HCT116 (cell line): ENCODE measurements at regions not wholly inside any gene's neighbourhood (a gene's known extent, or its start where the extent isn't known, plus 50 kb on each side); places are given as distances from the start of the nearest gene placed in this dataset.

Source experiments
- ATAC-seq: fragments of 200-7000 bp; cut with Tn5 transposase; 2 replicates; pipeline ENCODE4 v1.9.1; 2020; ENCODE audit warnings: mild to moderate bottlenecking, moderate library complexity
- BruUV-seq: library from RNA; stranded (reverse); fragments of 400-500 nt; replicated peaks from 2 replicates; lab custom pipeline; 2021; lab: Mats Ljungman, UMichigan
- CTCF ChIA-PET: fragments of 300-600 bp; sonication (Branson Sonifier 250); formaldehyde crosslinking; loops from one replicate; lab custom pipeline; 2021; ENCODE audit warnings: antibody characterized with exemption; lab: Charles Lee
- POLR2A ChIA-PET: fragments of 300-600, 350-600 bp; sonication (Branson Sonifier 250); formaldehyde crosslinking; loops from one replicate; lab custom pipeline; 2021; ENCODE audit warnings: antibody characterized with exemption; lab: Charles Lee
- RAD21 ChIA-PET, 2 experiments: fragments of 300-600 bp; sonication (Branson Sonifier 250); formaldehyde crosslinking; loops; one replicate each; lab custom pipeline; 2023; ENCODE audit warnings: low total read pairs in 2 of 2; ENCODE audit not compliant: uncharacterized antibody in 2 of 2, unreplicated experiment in 2 of 2, low non-redundant PET in 1 of 2; lab: Charles Lee
- DNase-seq: peaks from one replicate; pipeline ENCODE4 v3.0.0-alpha.2; 2010; ENCODE audit warnings: low read depth, low spot score
- H2AFZ ChIP-seq: fragments of 200-600 bp; shearing (Covaris generic), sonication (generic); 2 replicates; pipeline ENCODE4 v1.6.1; 2017; ENCODE audit warnings: low read depth, mixed run types, mixed read lengths, antibody characterized with exemption, low read length; ENCODE audit not compliant: poor library complexity, severe bottlenecking
- H3K27ac ChIP-seq: 2 replicates; pipeline ENCODE4 v1.5.1; 2012; ENCODE audit warnings: low read depth, low read length
- H3K27me3 ChIP-seq: fragments of 200-600 bp; sonication (generic); 2 replicates; pipeline ENCODE4 v1.6.1; 2016; ENCODE audit warnings: mixed run types, low read length, mixed read lengths; ENCODE audit not compliant: insufficient read depth
- H3K36me3 ChIP-seq, 2 experiments: fragments of 200-500 bp in 1 of 2; fragments of 200-600 bp in 1 of 2; sonication (Bioruptor generic) in 1 of 2; sonication (generic) in 1 of 2; 2 replicates each; pipeline versions ENCODE4 v1.5.1 to v1.6.1; 2014 to 2016; ENCODE audit warnings: low read length in 2 of 2, inconsistent platforms in 1 of 2, mixed read lengths in 1 of 2, mixed run types in 1 of 2; ENCODE audit not compliant: insufficient read depth in 2 of 2, control insufficient read depth in 1 of 2
- H3K4me1 ChIP-seq, 2 experiments: fragments of 200-600 bp in 1 of 2; sonication (generic) in 1 of 2; 2 replicates each; pipeline versions ENCODE4 v1.5.1 to v1.6.1; 2012 to 2017; ENCODE audit warnings: low read length in 2 of 2, inconsistent platforms in 1 of 2, mild to moderate bottlenecking in 1 of 2, mixed read lengths in 1 of 2, mixed run types in 1 of 2, moderate library complexity in 1 of 2; ENCODE audit not compliant: insufficient read depth in 2 of 2, control insufficient read depth in 1 of 2
- H3K4me2 ChIP-seq: fragments of 200-600 bp; sonication (generic); 2 replicates; pipeline ENCODE4 v1.6.1; 2017; ENCODE audit warnings: mixed run types, low read length, mixed read lengths
- H3K4me3 ChIP-seq, 2 experiments: fragments of 200-600 bp in 1 of 2; sonication (generic) in 1 of 2; replicated peaks in 1 of 2; 2 replicates each; pipeline ENCODE4 v1.5.1; 2011 to 2016; ENCODE audit warnings: low read length in 2 of 2, control low read depth in 1 of 2, low read depth in 1 of 2, mild to moderate bottlenecking in 1 of 2, mixed read lengths in 1 of 2, mixed run types in 1 of 2
- H3K79me2 ChIP-seq: fragments of 200-600 bp; sonication (generic); 2 replicates; pipeline ENCODE4 v1.6.1; 2017; ENCODE audit warnings: mild to moderate bottlenecking, mixed run types, low read length, moderate library complexity, mixed read lengths; ENCODE audit not compliant: insufficient read depth
- H3K9ac ChIP-seq: fragments of 200-600 bp; sonication (generic); 2 replicates; pipeline ENCODE4 v1.6.1; 2016; ENCODE audit warnings: low read length, mixed read lengths
- H3K9me2 ChIP-seq: fragments of 200-600 bp; sonication (generic), shearing (Covaris generic); 2 replicates; pipeline ENCODE4 v1.6.1; 2017; ENCODE audit warnings: mixed run types, mild to moderate bottlenecking, moderate library complexity; ENCODE audit not compliant: insufficient read depth
- H3K9me3 ChIP-seq, 2 experiments: fragments of 200-500 bp in 1 of 2; fragments of 200-600 bp in 1 of 2; sonication (Bioruptor generic) in 1 of 2; sonication (generic) in 1 of 2; 2 replicates each; pipeline ENCODE4 v1.6.1; 2014 to 2017; ENCODE audit warnings: low read length in 2 of 2, mixed read lengths in 2 of 2, inconsistent platforms in 1 of 2, low read depth in 1 of 2, mild to moderate bottlenecking in 1 of 2, mixed run types in 1 of 2, moderate library complexity in 1 of 2; ENCODE audit not compliant: control insufficient read depth in 1 of 2, insufficient read depth in 1 of 2
- H4K20me1 ChIP-seq: fragments of 200-600 bp; sonication (generic), shearing (Covaris generic); 2 replicates; pipeline ENCODE4 v1.6.1; 2017; ENCODE audit warnings: mixed run types, mild to moderate bottlenecking, moderate library complexity; ENCODE audit not compliant: insufficient read depth
- ATF3 ChIP-seq: IDR thresholded peaks from 2 replicates; pipeline ENCODE4 v1.6.1; 2012
- CBX3 ChIP-seq: IDR thresholded peaks from 2 replicates; pipeline ENCODE4 v1.6.1; 2012; ENCODE audit warnings: low read depth
- EZH2 ChIP-seq: fragments of 200-600 bp; sonication (generic); IDR thresholded peaks from 2 replicates; pipeline ENCODE4 v1.6.1; 2017; ENCODE audit warnings: antibody characterized with exemption, mixed run types
- EZH2phosphoT487 ChIP-seq: fragments of 200-600 bp; IDR thresholded peaks from 2 replicates; pipeline ENCODE4 v1.6.1; 2018; ENCODE audit warnings: antibody characterized with exemption, borderline replicate concordance
- FOSL1 ChIP-seq: IDR thresholded peaks from 2 replicates; pipeline ENCODE4 v1.6.1; 2012; ENCODE audit warnings: low read depth
- JUND ChIP-seq: IDR thresholded peaks from 2 replicates; pipeline ENCODE4 v1.6.1; 2012
- MAX ChIP-seq: IDR thresholded peaks from 2 replicates; pipeline ENCODE4 v1.6.1; 2012
- POLR2A ChIP-seq: IDR thresholded peaks from 2 replicates; pipeline ENCODE4 v1.7.0; 2011; ENCODE audit warnings: borderline replicate concordance; ENCODE audit not compliant: insufficient read depth, insufficient read length; ENCODE audit errors: extremely low read depth
- SP1 ChIP-seq: IDR thresholded peaks from 2 replicates; pipeline ENCODE4 v1.6.1; 2012; ENCODE audit warnings: low read depth
- SRF ChIP-seq: IDR thresholded peaks from 2 replicates; pipeline ENCODE4 v1.6.1; 2012; ENCODE audit warnings: low read depth
- TCF7L2 ChIP-seq: IDR thresholded peaks from 2 replicates; pipeline ENCODE4 v1.7.0; 2011; ENCODE audit warnings: borderline replicate concordance, inconsistent platforms; ENCODE audit not compliant: insufficient read depth, insufficient read length; ENCODE audit errors: extremely low read depth
- YY1 ChIP-seq: IDR thresholded peaks from 2 replicates; pipeline ENCODE4 v1.6.1; 2011; ENCODE audit warnings: low read length, low read depth, moderate library complexity, mild to moderate bottlenecking; ENCODE audit not compliant: insufficient replicate concordance; ENCODE audit errors: extremely low read depth
- ZFX ChIP-seq: fragments of 450-650 bp; IDR thresholded peaks from 2 replicates; pipeline ENCODE4 v1.6.1; 2017
- ZNF274 ChIP-seq: fragments of 200-500 bp; sonication (Bioruptor generic); IDR thresholded peaks from 2 replicates; pipeline ENCODE4 v1.6.1; 2014; ENCODE audit warnings: mild to moderate bottlenecking, low read depth, low read length, inconsistent platforms
- intact Hi-C: fragments of 100-400 bp; cut with micrococcal nuclease; formaldehyde crosslinking; loops from 2 replicates; pipeline ENCODE4 v1.10.0; 2022
- TF ChIP-seq, protein P1 (sequence below), 3 experiments: fragments of 200-600 bp in 1 of 3; sonication (generic) in 1 of 3; IDR thresholded peaks in 2 of 3; conservative IDR thresholded peaks in 1 of 3; 2 replicates each; pipeline ENCODE4 v1.5.1; 2012 to 2017; ENCODE audit warnings: low read depth in 2 of 3, low read length in 2 of 3, antibody characterized with exemption in 1 of 3, borderline replicate concordance in 1 of 3, control low read depth in 1 of 3, mild to moderate bottlenecking in 1 of 3, mixed read lengths in 1 of 3, mixed run types in 1 of 3, moderate library complexity in 1 of 3; ENCODE audit not compliant: insufficient read depth in 1 of 3

GRCh38 chr13:40456397-40456953, 210.0 kb downstream of the FOXO1 start:
- H3K27ac ChIP-seq = no peak overlapping the region
- no peak overlapping the region for H2AFZ ChIP-seq
- TF ChIP-seq ZNF274 = no peak
- TF ChIP-seq ZFX = no peak
- no peak for TF ChIP-seq EZH2
- no peak for TF ChIP-seq MAX
- TF ChIP-seq POLR2A = no peak
- no peak for TF ChIP-seq SRF
- TF ChIP-seq FOSL1 = no peak
- no peak for TF ChIP-seq EZH2phosphoT487
- no peak for TF ChIP-seq YY1
- no peak for TF ChIP-seq SP1
- no peak for TF ChIP-seq TCF7L2
- no peak for TF ChIP-seq ATF3
- no peak for TF ChIP-seq CBX3
- TF ChIP-seq JUND = no peak
- TF ChIP-seq, protein P1, sequence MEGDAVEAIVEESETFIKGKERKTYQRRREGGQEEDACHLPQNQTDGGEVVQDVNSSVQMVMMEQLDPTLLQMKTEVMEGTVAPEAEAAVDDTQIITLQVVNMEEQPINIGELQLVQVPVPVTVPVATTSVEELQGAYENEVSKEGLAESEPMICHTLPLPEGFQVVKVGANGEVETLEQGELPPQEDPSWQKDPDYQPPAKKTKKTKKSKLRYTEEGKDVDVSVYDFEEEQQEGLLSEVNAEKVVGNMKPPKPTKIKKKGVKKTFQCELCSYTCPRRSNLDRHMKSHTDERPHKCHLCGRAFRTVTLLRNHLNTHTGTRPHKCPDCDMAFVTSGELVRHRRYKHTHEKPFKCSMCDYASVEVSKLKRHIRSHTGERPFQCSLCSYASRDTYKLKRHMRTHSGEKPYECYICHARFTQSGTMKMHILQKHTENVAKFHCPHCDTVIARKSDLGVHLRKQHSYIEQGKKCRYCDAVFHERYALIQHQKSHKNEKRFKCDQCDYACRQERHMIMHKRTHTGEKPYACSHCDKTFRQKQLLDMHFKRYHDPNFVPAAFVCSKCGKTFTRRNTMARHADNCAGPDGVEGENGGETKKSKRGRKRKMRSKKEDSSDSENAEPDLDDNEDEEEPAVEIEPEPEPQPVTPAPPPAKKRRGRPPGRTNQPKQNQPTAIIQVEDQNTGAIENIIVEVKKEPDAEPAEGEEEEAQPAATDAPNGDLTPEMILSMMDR (IDR thresholded peaks at IDR 0.05 in 2 of 3, conservative IDR thresholded peaks at IDR 0.05 in 1 of 3; ENCODE audit: borderline replicate concordance in 1 of 3, insufficient read depth in 1 of 3, low read depth in 2 of 3, low read length in 2 of 3) = no peak
- no peaks in the 10 kb centered on the region for H3K9me2 ChIP-seq
- DNase-seq = no peak
- no peaks in the 10 kb centered on the region for H4K20me1 ChIP-seq
- ATAC-seq = no peak
- intact Hi-C loops = no loop called here
- no peak overlapping the region for H3K4me3 ChIP-seq
- peaks cover 4 to 11% of the 10 kb centered on the region in 2 experiments; a peak in 3 of 4 replicates for H3K4me1 ChIP-seq
- H3K4me2 ChIP-seq = no peak overlapping the region
- POLR2A ChIA-PET = no interaction called here
- H3K79me2 ChIP-seq = no peaks in the 10 kb centered on the region
- no TSS peak for BruUV-seq
- H3K9me3 ChIP-seq = no peaks in the 10 kb centered on the region
- CTCF ChIA-PET = no interaction called here
- H3K27me3 ChIP-seq = no peaks in the 10 kb centered on the region
- RAD21 ChIA-PET = no interaction called here
- no peaks in the 10 kb centered on the region for H3K36me3 ChIP-seq
- no peak overlapping the region for H3K9ac ChIP-seq
